Stimulated activated CD4-positive, alpha-beta T cell treated with anti-CD3 and anti-CD28 coated beads, Interleukin-4, amount 100 ng/mL, for 48 hours (primary cell): ENCODE measurements at regions not wholly inside any gene's neighbourhood (a gene's known extent, or its start where the extent isn't known, plus 50 kb on each side); places are given as distances from the start of the nearest gene placed in this dataset.

Source experiments
- DNase-seq, 2 donors: peaks; one replicate each; pipeline ENCODE4 v3.0.0-alpha.2; 2020; ENCODE audit warnings: low read depth in 2 of 2

- DNase-seq, result no peak
These were observed 111.9 kb upstream of the CALN1 start for GRCh38 chr7:72524037-72524436.

- no peak for DNase-seq
These were observed 92.0 kb upstream of the CALN1 start for GRCh38 chr7:72504061-72504706.

GRCh38 chr7:72503644-72504043 is 91.5 kb upstream of the CALN1 start:
- DNase-seq, result no peak

- no peak for DNase-seq
These were observed 82.7 kb upstream of the CALN1 start for GRCh38 chr7:72494807-72495206.

GRCh38 chr7:72493850-72494661 is 81.9 kb upstream of the CALN1 start:
- peak; percentile 31 to 59 for DNase-seq

- DNase-seq, result no peak
These were observed 80.4 kb upstream of the CALN1 start for GRCh38 chr7:72492461-72493065.

GRCh38 chr7:72490301-72490700 is 78.2 kb upstream of the CALN1 start:
- no peak for DNase-seq

- no peak for DNase-seq
These were observed 69.8 kb upstream of the CALN1 start for GRCh38 chr7:72481934-72482333.

GRCh38 chr7:72476608-72477305 is 64.6 kb upstream of the CALN1 start:
- no peak for DNase-seq

GRCh38 chr7:72467237-72467636 is 55.1 kb upstream of the CALN1 start:
- no peak for DNase-seq

GRCh38 chr7:72466797-72467196 is 54.7 kb upstream of the CALN1 start:
- no peak for DNase-seq

- DNase-seq, result no peak
These were observed 53.4 kb upstream of the CALN1 start for GRCh38 chr7:72465521-72465920.

GRCh38 chr7:72462311-72462710 is 50.2 kb upstream of the CALN1 start:
- no peak for DNase-seq
